ENCODE measurements at regions not wholly inside any gene's neighbourhood (a gene's known extent, or its start where the extent isn't known, plus 50 kb on each side); places are given as distances from the start of the nearest gene placed in this dataset.
"Not testable (repeated sequence)": the region's sequence is repeated elsewhere in the genome, so short reads cannot be mapped to it uniquely, and the experiment has no call there.

GRCh38 chrX:65331371-65331770, 203.2 kb downstream of the LAS1L start:
- DNase-seq, result no peak

- no peak for DNase-seq
These were observed 234.3 kb downstream of the LAS1L start for GRCh38 chrX:65300104-65300809.

- DNase-seq, result not testable (repeated sequence)
These were observed 251.7 kb downstream of the LAS1L start for GRCh38 chrX:65282905-65283304.

- no peak for DNase-seq
These were observed 261.4 kb downstream of the LAS1L start for GRCh38 chrX:65273152-65273551.

- DNase-seq, result no peak
These were observed 268.1 kb downstream of the LAS1L start for GRCh38 chrX:65266482-65266881.

- no peak for DNase-seq
These were observed 277.6 kb upstream of the ZC4H2 start for GRCh38 chrX:65253817-65254216.

GRCh38 chrX:65241059-65241721, 264.9 kb upstream of the ZC4H2 start:
- no peak for DNase-seq

GRCh38 chrX:65203545-65203944, 227.3 kb upstream of the ZC4H2 start:
- no peak for DNase-seq

- DNase-seq, result peak; percentile 11
These were observed 220.6 kb upstream of the ZC4H2 start for GRCh38 chrX:65196758-65197360.

GRCh38 chrX:65195621-65196020, 219.4 kb upstream of the ZC4H2 start:
- DNase-seq, result no peak

- DNase-seq, result no peak
These were observed 218.3 kb upstream of the ZC4H2 start for GRCh38 chrX:65194547-65194946.

- not testable (repeated sequence) for DNase-seq
These were observed 187.1 kb upstream of the ZC4H2 start for GRCh38 chrX:65163325-65163724.

GRCh38 chrX:65148232-65148631, 172.0 kb upstream of the ZC4H2 start:
- no peak for DNase-seq

- DNase-seq, result no peak
These were observed 160.2 kb upstream of the ZC4H2 start for GRCh38 chrX:65136424-65136823.

- DNase-seq, result peak; percentile 3
These were observed 151.6 kb upstream of the ZC4H2 start for GRCh38 chrX:65127842-65128241.

GRCh38 chrX:65098851-65099250, 122.6 kb upstream of the ZC4H2 start:
- DNase-seq, result no peak

GRCh38 chrX:65093658-65094057, 117.4 kb upstream of the ZC4H2 start:
- DNase-seq, result no peak

GRCh38 chrX:65073233-65073632, 97.0 kb upstream of the ZC4H2 start:
- DNase-seq, result no peak

- no peak for DNase-seq
These were observed 96.3 kb upstream of the ZC4H2 start for GRCh38 chrX:65072590-65072989.

- not testable (repeated sequence) for DNase-seq
These were observed 82.4 kb upstream of the ZC4H2 start for GRCh38 chrX:65058626-65059025.

- DNase-seq, result peak; percentile 5
These were observed 68.8 kb upstream of the ZC4H2 start for GRCh38 chrX:65045001-65045400.

- peak; percentile 51 for DNase-seq
These were observed 59.2 kb upstream of the ZC4H2 start for GRCh38 chrX:65035446-65035770.

GRCh38 chrX:65034668-65035445, 58.6 kb upstream of the ZC4H2 start, which contains the start of gene ZC3H12B:
Gene ZC3H12B, plus strand, starts transcription at chrX:65034826.
- peak; percentile 86 for DNase-seq

- DNase-seq, result no peak
These were observed 58.0 kb upstream of the ZC4H2 start for GRCh38 chrX:65034292-65034667.

Measured in hematopoietic multipotent progenitor cell treated with erythropoietin and hydrocortisone succinate and interleukin-3 and kit ligand, for 6 days (in vitro differentiated cells).